ENCODE measurements at regions not wholly inside any gene's neighbourhood (a gene's known extent, or its start where the extent isn't known, plus 50 kb on each side); places are given as distances from the start of the nearest gene placed in this dataset.
"Not testable (repeated sequence)": the region's sequence is repeated elsewhere in the genome, so short reads cannot be mapped to it uniquely, and the experiment has no call there.

DNA sequence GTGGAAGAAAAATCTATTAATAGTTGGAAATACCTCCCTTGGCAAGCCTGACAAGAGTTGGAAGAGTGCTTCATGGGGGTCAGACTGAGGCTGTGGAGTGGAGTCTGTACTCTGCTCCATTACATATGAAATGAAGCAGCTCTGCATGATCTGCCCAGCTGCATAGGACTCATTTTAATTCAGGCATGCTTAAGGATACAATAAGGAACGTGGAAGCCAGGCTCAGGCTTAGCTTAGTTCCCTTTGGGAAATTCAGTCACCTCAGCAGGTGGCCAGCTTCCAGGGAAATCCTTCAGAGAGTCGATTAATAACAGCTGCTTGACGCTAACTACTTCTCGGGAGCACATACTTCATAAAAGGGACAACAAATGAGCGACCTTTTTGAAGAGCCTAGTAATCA is 1672.9 kb upstream of the WWC1 start:
- no peak for DNase-seq

DNA sequence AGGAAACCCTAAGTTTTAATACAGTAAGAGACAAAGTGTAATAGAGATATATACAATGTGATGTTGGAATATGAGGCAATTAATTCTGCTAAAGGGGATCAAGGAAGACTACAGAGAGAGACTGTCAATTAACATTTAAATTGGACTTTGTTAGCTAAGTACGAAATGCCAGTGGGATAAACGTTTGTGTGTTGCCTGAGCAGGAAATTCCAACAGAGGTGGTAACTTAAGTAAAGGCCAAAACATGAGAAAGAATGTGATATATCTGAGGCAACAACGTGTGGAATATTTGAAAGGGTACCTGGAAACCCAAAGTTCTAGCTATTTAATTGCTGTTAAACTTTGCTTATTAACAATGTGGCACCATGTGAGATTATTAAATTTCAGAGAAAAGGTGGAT is 1666.9 kb upstream of the WWC1 start:
- no peak for DNase-seq

DNA sequence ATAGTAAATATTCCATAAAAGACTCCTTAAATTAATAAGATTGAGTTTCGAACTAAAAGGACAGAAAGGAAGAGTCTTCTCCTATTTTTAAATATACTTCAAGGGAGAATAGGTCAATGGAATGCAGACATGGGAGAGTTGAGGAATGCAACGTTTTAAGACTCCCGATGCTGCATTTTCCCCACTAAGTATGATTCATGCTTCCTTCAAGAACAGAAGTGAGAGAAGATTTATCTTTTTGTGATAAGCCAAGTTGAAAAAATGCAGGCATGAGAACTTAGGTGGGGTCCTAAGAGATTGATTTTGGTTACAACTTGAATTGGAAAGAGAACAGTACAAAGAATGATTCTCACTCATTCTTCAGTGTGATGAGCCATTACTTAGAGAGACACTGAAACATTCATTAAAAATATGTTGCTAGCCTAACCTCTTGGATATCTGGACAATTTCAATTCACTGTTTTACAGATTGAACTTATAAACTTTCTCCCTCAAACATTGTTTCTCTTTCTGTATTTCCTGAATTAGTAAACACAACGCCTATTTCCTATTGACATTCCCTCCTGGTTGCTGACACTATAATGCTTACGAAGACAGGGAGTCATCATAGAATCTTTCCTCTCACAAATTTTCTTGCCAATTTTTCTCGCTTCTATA is 1666.1 kb upstream of the WWC1 start:
- DNase-seq: no peak

DNA sequence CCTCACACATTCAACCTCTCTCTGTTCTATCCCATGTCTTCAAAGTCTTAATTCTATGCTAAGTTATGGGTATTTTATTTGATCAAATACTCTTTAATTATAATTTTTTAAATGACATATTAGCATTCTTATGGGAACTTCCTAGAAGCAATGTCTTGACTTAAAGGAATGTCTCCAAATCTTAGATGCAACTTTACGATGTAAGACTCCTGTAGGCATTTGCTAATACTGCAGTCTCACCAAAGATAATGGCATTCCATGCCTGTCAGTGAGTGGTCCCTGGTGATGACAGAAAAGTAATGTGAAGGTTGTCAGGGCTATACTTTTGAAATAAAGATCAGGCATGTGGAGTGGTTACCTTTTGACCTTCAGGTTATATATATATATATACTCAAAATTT is 1654.2 kb upstream of the WWC1 start:
- DNase-seq: no peak

DNA sequence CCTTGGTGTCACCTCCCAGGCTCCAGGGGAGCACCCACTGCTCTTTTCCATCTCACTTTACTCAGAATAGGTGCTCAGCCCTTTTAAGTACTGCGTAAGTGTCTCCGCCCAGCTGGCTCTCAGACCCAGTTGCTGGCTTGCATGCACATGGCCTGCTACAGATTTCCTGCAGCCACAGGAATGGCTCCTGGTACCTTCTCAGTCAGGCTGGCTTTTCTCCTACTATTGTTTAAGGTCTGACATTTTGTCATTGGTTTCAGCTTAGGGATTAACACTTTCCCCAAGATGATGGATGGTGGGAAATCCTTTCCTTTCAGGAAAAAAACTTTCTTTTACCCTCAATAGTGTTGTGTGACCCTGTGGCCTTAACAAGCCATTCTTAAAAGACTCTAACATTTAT is 1652.3 kb upstream of the WWC1 start:
- DNase-seq: no peak

DNA sequence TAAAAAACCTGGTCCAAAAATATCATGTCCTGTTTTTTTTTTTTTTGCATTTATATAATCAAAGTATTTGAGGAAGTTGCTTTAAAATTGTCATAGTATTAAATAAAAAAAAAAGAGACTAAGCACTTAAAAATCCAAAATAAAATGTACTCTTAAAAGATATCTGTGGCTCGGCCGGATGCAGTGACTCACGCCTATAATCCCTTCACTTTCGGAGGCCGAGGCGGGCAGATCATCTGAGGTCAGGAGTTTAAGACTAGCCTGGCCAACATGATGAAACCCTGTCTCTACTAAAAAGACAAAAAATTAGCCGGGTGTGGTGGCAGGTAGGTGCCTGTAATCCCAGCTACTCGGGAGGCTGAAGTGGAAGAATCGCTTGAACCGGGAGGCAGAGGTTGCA is 1651.3 kb upstream of the WWC1 start:
- DNase-seq: not testable (repeated sequence)

DNA sequence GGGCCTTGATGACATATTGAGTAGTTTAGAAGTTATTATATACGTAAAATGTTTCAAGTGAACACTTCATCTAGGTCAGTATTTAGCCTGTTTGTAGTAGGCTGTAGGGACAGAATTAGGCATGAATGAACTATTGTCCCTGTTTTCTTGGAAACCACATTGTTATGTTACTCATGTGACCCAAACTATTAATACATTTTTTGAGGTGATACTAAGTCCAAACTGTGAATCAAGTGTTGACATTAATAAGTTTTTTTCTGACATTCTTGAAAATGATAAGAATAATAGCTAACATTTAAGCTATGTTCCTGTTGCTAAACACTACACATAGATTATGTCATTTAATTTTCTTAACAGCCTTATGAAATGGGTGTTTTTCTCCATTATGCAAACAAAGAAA is 1642.7 kb upstream of the WWC1 start:
- no peak for DNase-seq

DNA sequence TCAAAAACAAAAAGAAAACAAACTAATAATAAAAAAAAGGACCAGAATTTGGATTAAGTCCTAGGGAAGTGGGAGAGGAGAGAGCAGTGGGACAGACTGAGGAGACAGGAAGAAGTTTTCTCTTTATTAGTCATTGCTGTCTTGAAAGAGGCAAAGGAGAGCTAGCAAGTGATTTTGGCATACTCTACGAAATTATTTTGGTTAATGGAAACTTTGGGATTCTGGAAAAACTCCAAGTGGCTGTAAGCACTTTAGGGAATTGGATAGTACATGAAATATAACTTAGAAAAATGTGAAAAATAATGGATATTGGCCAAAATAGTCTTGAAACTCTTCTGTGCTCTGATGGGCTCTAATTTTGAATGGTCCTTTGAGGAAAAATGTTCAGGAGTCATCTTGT is 1641.8 kb upstream of the WWC1 start:
- DNase-seq: no peak

DNA sequence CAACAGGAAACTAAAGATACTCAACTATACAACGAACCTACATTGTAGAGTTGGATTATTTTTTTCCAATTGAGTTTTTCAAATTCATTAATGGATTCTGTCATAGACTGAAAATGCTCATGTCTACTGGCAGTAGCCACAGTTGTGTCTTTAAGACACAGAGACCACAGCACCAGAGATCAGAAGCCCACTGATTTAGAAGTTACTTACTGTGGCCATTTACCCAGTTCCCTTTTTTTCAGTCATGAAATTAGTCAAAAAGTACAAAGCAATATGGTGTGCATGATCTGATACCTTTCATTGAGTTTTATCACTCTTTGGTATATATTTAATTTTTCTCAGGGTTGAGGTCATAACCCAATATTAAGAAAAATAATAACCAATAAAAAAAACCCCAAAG is 1640.2 kb upstream of the WWC1 start:
- no peak for DNase-seq

DNA sequence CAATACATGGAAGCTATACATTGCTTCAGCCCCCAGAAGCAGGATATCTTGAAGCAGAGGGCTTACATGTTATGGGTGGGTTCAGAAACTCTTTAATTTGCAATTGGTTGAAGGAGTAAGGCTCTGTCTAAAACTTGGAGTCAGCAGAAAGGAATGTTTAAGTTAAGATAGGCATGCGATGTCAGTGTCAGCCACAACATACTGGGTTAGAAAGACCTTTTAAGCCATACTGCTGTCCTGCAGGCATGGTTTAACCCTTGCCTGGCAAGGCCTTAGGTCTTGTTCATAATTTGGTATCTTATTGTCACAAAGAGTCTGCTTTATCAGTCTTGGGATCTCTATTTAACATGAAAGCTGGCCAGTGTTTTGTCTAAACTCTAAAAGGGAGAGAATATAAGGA is 1619.6 kb upstream of the WWC1 start:
- DNase-seq: no peak

DNA sequence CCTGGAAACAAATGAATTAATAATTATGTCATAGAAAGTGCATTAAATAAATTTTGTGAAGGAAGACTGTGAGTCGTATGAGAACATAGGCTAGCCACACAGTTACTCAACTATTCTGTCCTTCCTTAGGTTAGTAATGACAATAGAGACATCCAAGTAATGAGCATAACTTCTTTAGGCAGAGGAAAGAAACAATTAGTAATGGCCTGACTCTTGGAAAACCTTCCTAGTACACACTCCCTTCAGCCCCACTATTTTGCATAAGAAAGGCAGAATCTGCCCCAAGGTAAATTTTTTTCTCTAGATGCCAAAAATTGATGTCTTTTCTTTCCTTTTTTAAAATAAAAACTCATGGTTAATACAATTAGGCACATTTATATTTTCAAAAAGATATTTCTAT is 1619.0 kb upstream of the WWC1 start:
- no peak for DNase-seq

DNA sequence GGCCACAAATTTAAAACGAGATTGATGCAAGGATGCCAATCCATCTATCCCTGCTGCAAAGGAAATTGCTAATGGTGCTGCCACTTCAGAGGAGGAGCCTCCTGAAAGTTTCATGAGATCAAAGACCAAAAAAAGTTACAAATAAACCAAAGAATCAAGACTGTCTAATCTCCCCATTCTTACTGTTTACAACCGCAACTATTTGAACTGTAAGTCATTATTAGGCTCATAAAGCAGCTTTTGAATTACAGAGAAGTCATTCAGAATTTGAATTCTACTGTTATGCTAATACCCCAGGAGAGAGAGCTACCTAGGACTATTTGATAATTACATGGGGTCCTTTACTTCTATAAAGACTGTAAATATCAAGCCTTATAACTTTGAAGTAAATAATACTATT is 1613.6 kb upstream of the WWC1 start:
- DNase-seq: no peak

DNA sequence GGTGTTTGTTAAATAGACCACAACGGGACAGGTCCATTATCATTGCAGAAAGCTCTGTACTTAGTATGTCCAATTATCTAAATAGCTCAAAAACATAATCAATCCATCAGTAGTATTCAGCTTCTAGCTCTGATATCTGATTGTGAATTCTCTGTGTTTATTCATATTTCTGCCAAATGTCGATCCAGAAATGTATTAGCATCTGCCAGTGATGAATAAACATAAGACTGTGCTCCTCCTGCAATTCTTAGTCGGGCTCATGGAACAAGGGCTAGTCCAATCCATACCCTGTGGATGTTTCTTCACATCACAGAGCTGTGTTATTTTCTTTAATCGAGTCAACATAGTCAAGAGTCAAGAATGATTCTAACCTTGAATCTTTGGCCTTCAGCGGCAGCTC is 1612.1 kb upstream of the WWC1 start:
- no peak for DNase-seq

DNA sequence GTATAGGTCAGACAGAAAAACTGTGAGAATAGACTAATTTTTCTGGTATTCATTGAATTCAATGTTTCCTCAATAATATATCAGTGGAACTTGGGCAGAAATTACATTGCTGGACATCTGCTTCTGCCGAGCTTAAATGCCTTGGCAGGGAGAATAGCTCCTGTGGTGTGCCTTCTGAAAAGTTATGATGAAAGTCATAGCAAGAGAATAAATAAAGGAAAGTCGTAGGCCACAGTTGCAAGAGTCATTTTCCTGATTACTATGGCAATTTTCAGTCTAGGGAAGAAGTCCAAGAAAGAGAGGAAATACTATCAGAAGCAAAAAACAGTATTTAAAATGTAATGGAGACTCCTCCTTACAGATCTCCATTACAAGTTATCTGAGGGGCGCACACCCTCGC is 1596.1 kb upstream of the WWC1 start:
- no peak for DNase-seq

DNA sequence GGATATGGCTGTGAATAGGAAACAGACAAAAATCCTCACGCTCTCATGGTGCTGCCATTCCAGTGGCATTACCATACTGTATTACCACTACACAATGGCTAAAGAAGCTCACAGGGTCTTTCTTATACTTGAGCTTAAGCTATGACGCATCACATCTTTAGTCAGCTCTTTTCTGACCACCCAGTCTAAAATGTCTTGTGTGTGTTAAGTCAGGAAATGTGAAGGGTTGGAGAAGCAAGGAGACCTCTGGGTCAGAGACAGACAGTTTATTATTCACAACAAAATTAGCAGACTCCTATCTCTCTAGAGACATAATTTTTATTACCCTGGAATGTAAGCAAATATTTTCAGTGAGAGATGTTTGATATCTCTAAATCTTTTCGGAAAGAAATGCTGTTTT is 1583.2 kb upstream of the WWC1 start:
- no peak for DNase-seq

DNA sequence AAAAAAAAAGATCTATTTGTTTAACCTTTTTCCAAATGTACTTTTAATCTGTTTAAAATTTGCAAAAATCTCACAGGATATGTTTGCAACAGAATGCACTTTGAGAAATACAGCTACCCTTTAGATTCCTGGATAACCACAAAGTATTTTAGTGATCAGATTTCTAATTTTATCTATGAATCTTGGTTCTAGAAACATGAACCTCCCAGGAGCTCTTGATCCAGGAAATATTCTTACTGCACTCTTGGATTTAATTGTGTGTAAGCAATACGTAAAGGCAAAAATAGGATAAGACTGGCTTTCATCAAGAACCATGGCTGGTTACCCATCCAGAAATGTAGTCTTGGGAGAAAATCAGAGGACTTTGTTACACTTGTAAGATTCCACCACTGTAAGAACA is 1581.8 kb upstream of the WWC1 start:
- no peak for DNase-seq

DNA sequence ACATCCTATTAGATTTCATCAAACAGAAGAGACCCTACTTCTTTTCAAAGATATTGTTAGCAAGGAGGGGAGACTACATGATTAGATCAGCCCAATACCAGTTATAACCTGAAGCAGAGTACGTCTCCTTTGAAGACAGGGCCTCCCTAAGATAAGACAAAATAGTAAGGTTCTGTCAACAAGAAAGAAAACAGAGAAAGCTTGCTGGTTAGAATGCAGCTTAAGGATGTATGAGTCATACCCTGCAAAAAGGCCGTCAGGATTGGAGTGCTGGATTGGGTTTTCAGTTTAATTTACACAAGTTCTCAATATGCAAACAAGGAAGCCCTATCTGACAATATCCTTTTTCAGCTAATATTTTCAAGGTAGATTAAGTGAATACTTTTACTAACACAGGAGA is 1581.2 kb upstream of the WWC1 start:
- no peak for DNase-seq

DNA sequence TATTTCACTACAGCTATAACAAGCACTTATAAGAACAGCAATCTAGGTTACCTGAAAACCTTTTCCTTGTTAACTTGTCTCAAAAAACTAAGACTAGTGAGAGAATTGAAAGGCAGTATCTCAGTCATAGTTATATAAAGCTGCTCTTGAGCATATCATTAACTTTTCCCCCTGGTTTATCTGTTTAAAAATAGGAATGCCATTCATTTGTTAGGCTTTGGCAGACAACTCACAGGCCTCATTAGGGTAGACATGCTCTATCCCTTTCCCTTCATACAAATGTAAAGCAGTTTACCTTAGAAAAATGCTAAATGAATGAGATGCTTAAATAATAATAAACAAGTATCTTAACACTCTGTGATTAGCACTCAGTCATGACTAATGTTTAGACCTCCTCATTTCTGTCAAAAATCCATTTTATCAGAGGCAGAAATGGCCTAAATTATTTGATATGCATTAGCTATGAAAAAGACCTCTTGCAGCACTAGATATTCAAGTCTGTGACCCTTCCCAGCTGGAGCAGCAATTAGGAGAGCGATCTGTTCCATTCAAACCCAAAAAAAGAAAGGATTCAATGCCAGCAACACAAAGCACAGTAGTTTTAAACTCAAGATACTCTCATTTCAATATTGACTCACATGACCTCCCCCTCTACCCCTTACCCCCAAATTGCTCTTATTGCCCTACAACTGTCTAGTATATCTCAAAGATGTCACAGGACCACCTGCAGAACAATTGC is 1578.8 kb upstream of the WWC1 start:
- no peak for DNase-seq

DNA sequence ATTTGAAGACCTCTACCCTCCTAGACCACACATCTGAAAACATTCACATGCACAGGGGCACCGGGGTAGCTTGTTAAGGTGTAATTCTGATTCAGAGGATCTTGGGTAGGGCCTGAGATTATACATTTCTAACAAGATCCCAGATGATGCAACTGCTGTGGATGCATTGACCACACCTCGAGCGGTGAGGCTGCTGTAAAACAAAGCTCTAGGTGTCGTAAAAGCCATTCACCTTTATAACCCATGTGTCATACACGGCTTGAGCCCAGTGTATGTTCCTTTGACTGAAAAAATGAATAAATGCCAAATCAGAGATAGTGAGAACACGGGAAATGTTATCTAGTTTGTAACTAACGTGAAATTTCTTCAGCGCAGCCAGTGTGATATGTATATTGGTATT is 1578.2 kb upstream of the WWC1 start:
- no peak for DNase-seq

DNA sequence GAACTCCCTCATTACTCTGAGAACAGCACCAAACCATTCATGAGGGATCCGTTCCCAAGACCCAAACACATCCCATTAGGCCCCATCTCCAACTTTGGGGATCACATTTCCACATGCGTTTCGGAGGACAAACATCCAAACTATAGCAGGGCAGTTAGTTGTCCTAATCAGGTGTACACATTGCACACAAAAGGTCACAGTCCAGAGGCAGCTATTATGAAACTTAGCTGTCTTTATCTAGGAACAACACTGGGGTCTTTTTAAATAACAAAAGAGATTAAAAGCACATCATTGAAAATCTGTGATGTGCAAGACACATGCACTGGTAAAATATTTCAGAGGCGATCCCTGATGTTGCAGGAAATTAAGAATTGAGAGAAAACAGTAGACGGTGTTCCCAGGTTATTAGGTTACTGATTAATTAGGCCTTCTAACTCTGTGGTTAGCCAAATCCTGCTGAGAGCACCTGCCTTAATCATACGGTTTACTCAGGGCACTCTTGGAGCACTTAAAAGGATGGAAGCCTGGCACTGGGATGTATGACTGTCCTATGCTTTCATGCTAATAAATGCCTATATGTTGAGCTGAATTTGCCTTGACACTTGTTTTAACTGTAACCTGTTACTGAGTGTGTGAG is 1574.5 kb upstream of the WWC1 start:
- no peak for DNase-seq

DNA sequence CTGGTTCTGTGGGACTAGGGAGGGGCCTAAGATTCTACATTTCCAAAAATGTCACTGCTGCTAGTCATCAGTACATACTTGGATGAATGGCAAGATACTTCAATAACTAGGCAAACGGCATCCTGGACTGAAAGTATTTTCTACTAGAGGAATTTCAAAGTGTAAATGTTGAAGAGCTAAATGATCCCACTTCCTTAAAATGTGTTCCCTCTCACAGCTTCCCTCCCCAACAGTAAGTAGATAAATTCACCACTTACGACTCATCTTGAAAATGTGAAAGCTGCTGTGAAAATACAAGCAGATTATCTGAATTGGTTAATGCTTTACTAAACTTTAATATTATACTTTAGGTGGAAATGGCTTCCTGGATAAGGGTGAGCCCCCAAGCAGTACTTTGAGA is 1571.5 kb upstream of the WWC1 start:
- DNase-seq: no peak

DNA sequence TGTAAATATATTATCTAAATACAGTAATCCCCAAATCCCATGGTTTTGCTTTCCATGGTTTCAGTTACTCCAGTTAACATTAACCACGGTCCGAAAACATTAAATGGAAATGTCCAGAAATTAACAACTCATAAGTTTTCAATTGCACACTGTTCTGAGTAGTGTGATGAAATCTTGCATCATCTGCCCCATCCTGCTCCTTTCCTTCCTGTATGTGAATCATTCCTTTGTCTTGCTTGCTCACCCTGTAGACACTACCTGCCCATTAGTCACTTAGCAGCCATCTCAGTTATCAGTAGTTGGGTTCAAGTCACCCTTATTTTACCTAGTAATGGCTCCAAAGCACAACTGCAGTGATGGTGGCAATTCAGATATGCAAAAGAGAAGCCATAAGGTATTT is 1568.5 kb upstream of the WWC1 start:
- DNase-seq: no peak

DNA sequence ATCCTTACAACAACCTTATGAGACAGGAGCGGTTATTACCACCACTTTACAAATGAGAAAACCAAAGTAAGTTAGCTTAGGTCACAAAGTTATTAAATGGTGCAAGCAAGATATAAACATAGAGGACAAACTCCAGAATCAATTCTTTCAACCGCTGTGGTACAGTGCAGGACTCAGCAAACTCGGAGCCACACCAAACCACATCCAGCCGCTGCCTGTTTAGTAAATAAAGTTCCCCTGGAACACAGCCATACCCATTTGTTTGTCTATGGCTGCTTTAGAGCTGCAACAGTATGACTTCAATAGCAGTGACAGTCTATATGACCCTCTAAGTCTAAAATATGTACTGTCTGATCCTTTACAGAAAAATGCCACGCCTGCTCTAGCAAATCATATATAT is 1567.2 kb upstream of the WWC1 start:
- DNase-seq: no peak

DNA sequence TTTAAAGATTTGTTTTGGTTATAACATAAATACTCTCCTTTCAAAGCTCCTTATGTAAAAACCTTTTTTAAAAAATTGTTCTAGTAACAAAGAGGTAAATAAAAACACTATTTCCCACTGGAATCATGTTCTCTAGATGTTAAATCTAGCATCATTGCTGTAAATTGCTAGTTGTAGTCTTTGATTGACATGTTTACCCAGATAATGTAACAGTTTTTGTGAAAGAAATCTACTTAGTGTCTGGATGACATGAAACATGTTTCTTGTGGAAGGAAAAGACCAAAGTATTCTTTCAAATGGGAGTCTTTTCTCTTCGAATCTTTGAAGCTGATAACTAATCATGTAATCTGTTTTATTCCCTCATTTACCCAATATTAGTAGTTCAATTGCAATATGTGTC is 1565.9 kb upstream of the WWC1 start:
- DNase-seq: no peak

DNA sequence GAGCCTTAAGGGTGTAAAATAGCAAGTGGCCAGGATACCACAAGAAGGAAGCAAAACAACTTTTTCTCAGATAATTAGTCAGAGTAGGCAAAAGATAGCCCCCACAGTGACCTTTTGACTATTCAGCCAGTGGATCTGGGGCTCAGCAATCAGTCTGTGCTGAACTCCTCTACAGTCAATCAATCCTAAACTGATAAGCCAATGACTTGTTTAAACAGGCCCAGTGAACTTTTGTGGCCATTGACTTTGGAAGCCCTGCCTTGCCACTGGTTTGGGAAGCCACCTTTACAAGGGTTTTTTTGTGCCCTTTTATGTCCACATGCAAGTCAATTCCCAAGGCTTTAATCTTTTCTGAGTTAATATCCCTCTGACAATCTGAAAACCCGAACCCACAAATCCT is 1565.0 kb upstream of the WWC1 start:
- no peak for DNase-seq
